Glutamatergic neuron (in vitro differentiated cells): ENCODE measurements at regions not wholly inside any gene's neighbourhood (a gene's known extent, or its start where the extent isn't known, plus 50 kb on each side); places are given as distances from the start of the nearest gene placed in this dataset.

ENCODE experiments used
- DNase-seq: peaks from one replicate; pipeline ENCODE4 v3.0.0; 2022
- H3K27ac Mint-ChIP-seq: one replicate; pipeline ENCODE4 v1.8.0; 2020; ENCODE audit warnings: mild to moderate bottlenecking, mixed read lengths, inconsistent platforms; ENCODE audit not compliant: unreplicated experiment
- H3K27me3 Mint-ChIP-seq: one replicate; pipeline ENCODE4 v1.8.0; 2020; ENCODE audit warnings: mild to moderate bottlenecking, moderate library complexity, mixed read lengths, inconsistent platforms; ENCODE audit not compliant: unreplicated experiment
- H3K36me3 Mint-ChIP-seq: one replicate; pipeline ENCODE4 v1.8.0; 2020; ENCODE audit warnings: mild to moderate bottlenecking, mixed read lengths, inconsistent platforms; ENCODE audit not compliant: unreplicated experiment
- H3K4me1 Mint-ChIP-seq: one replicate; pipeline ENCODE4 v1.8.0; 2020; ENCODE audit warnings: mild to moderate bottlenecking, low read depth, mixed read lengths, inconsistent platforms; ENCODE audit not compliant: unreplicated experiment
- H3K4me3 Mint-ChIP-seq: one replicate; pipeline ENCODE4 v1.8.0; 2020; ENCODE audit warnings: mild to moderate bottlenecking, mixed read lengths, inconsistent platforms; ENCODE audit not compliant: unreplicated experiment
- H3K9me3 Mint-ChIP-seq: one replicate; pipeline ENCODE4 v1.8.0; 2020; ENCODE audit warnings: mild to moderate bottlenecking, moderate library complexity, mixed read lengths, inconsistent platforms; ENCODE audit not compliant: unreplicated experiment
- TF ChIP-seq, protein P1 (sequence below): fragments of 200-600 bp; sonication (generic); IDR thresholded peaks from one replicate; pipeline ENCODE4 v1.5.0; 2021; ENCODE audit not compliant: partially characterized antibody, unreplicated experiment

GRCh38 chr1:65590279-65590678 is 169.8 kb downstream of the LEPR start:
- no peaks in the 10 kb centered on the region for H3K4me1 Mint-ChIP-seq
- H3K4me3 Mint-ChIP-seq: no peak overlapping the region
- no peak for DNase-seq
- H3K36me3 Mint-ChIP-seq: no peaks in the 10 kb centered on the region
- TF ChIP-seq, protein P1, sequence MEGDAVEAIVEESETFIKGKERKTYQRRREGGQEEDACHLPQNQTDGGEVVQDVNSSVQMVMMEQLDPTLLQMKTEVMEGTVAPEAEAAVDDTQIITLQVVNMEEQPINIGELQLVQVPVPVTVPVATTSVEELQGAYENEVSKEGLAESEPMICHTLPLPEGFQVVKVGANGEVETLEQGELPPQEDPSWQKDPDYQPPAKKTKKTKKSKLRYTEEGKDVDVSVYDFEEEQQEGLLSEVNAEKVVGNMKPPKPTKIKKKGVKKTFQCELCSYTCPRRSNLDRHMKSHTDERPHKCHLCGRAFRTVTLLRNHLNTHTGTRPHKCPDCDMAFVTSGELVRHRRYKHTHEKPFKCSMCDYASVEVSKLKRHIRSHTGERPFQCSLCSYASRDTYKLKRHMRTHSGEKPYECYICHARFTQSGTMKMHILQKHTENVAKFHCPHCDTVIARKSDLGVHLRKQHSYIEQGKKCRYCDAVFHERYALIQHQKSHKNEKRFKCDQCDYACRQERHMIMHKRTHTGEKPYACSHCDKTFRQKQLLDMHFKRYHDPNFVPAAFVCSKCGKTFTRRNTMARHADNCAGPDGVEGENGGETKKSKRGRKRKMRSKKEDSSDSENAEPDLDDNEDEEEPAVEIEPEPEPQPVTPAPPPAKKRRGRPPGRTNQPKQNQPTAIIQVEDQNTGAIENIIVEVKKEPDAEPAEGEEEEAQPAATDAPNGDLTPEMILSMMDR: no peak
- no peak overlapping the region for H3K27ac Mint-ChIP-seq
- H3K9me3 Mint-ChIP-seq: peaks cover 2% of the 10 kb centered on the region
- H3K27me3 Mint-ChIP-seq: no peaks in the 10 kb centered on the region

GRCh38 chr1:65593516-65593915 is 173.0 kb downstream of the LEPR start:
- no peak overlapping the region for H3K27ac Mint-ChIP-seq
- H3K36me3 Mint-ChIP-seq: no peaks in the 10 kb centered on the region
- TF ChIP-seq, protein P1: no peak
- DNase-seq: no peak
- H3K9me3 Mint-ChIP-seq: peaks cover 2% of the 10 kb centered on the region
- no peaks in the 10 kb centered on the region for H3K27me3 Mint-ChIP-seq
- no peaks in the 10 kb centered on the region for H3K4me1 Mint-ChIP-seq
- no peak overlapping the region for H3K4me3 Mint-ChIP-seq

DNA sequence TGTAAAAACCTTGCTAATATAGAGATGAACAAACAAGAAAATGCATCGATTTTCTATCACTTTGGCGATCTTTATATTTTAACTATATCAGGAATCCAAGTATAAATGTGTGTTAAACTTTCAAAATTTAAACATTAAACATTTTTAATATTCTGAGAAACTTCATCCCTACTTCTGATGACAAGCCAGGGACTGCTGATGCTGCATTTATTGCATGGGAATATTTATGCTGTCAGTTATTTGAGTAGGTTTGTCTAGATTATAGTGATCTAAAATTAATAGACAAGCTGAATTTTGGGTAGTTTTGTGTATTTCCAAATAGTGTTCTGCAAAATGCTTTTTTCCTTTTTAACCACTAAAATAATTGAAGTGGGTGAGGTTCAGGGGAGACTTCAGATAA is 175.3 kb downstream of the LEPR start:
- no peak for DNase-seq
- H3K36me3 Mint-ChIP-seq: no peaks in the 10 kb centered on the region
- H3K27me3 Mint-ChIP-seq: no peaks in the 10 kb centered on the region
- H3K9me3 Mint-ChIP-seq: no peaks in the 10 kb centered on the region
- H3K4me1 Mint-ChIP-seq: no peaks in the 10 kb centered on the region
- H3K27ac Mint-ChIP-seq: no peak overlapping the region
- H3K4me3 Mint-ChIP-seq: no peak overlapping the region
- TF ChIP-seq, protein P1: no peak

GRCh38 chr1:65596768-65597167 is 176.3 kb downstream of the LEPR start:
- Mint-ChIP-seq H3K36me3 (no peaks in the 10 kb centered on the region), H3K27me3 (no peaks in the 10 kb centered on the region), H3K4me1 (no peaks in the 10 kb centered on the region), H3K4me3 (no peak overlapping the region), H3K9me3 (no peaks in the 10 kb centered on the region), H3K27ac (no peak overlapping the region)
- TF ChIP-seq, protein P1: no peak
- DNase-seq: no peak

GRCh38 chr1:65605621-65606020 is 185.2 kb downstream of the LEPR start:
- H3K36me3 Mint-ChIP-seq: no peaks in the 10 kb centered on the region
- H3K9me3 Mint-ChIP-seq: no peaks in the 10 kb centered on the region
- TF ChIP-seq, protein P1: no peak
- no peaks in the 10 kb centered on the region for H3K4me1 Mint-ChIP-seq
- H3K27ac Mint-ChIP-seq: no peak overlapping the region
- H3K27me3 Mint-ChIP-seq: no peaks in the 10 kb centered on the region
- H3K4me3 Mint-ChIP-seq: no peak overlapping the region
- no peak for DNase-seq
